ENCODE measurements at regions not wholly inside any gene's neighbourhood (a gene's known extent, or its start where the extent isn't known, plus 50 kb on each side); places are given as distances from the start of the nearest gene placed in this dataset.
A peak's percentile ranks its signal among the peaks of the same experiment; 100 is the strongest.

GRCh38 chr9:94159069-94159939 is 75.0 kb downstream of the PTPDC1 start:
- DNase-seq, result no peak

DNA sequence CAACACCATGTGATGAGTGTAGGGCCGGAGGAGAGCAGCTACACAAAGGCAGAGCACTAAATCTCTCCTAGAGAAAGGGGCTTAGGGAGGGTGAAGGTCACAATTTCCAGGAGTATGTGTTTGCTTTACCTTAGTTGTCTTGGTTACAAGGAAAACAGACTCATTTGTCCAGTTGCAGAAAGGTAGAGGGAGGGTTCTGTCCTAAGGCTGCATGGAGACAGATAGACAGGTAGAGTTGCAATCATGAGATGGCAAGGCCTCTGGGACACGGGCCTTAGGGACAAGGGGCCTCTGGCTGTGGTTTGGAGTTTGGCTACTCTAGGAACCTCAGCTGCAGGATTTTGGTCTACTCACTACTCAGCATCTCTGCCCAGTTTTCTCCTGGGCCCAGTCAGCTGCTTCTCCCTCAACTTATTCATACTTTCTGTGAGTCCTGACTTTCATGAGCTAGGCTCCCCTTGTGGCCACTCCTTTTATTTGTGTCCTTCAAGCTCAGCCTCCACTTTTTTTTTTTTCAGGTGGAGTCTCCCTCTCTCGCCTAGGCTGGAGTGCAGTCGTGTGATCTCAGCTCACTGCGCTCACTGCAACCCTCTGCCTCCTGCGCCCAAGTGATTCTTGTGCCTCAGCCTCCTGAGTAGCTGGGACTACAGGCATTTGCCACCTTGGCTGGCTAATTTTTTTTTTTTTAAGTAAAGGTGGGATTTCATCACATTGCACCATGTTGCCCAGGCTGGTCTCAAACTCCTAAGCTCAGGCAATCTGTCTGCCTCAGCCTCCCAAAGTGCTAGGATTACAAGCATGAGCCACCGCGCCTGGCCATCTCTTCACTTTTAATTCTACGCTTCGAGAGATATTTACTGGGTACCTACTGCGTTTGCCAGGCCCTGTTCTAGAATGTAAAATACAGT is 76.6 kb downstream of the PTPDC1 start:
- DNase-seq, result no peak

GRCh38 chr9:94161673-94162072 is 77.4 kb downstream of the PTPDC1 start:
- no peak for DNase-seq

DNA sequence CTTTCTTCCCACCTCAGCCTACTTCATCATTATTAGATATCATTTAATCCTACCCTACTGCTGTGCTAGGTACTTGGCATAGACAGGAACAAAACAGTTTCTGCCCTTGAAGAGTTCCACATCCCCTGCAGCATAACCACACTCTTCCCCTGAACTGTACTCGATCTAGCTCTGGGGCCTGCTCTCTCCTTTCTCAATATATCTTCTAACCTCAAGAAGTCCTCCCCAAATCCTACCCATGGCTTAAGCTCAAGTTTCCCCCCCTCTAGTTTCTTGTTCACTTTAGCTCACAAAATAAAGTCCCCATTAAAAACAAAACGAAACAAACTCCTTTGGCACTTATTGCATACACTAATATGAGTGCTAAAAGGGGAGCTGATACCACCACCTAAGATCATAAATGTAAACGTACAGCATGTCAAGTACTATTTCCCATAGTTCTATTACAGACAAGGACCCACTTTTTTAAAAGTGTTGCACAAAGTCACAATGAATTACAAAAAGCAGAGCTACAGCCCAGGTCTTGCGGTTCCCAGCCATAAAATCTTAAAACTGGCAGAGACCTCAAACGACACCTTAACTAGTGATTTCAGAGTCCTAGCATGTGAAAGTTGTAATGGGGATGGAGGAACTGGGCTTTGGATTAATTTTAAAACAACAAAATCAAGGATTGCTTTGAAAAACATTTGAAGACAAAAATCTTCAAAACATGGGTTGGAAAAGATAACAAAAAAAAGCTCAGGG is 80.7 kb downstream of the PTPDC1 start:
- no peak for DNase-seq

DNA sequence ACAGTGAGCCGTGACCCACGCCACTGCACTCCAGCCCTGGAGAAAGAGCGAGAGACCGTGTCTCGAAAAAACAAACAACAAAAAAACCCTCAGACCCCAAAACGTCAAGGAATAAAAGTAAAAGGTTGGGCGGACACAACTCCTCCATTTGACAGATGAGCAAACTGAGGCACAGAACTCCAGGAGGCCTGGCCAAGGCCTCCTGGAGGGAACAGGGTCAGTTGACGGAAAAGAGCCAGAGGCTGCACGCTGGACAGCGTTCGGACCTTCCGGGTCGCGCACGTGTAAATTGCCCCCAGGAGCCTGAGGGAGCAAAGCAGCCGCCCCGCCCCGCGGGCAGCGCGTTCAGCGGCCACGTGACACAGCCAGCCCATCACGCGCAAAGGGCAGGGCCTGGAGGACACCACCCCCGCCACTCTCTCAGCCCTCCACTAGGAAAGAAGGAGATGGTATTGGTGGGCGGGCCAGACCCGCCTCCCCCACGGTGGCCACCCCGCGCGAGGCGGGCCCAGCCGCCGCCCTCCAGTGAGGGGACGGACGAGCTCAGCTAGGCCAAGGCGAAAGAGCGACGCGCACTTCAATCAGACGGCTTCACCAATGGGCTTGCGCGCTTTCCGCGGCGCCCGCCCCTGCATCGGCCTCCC is 81.5 kb downstream of the PTPDC1 start:
- peak; percentile 99 for DNase-seq

DNA sequence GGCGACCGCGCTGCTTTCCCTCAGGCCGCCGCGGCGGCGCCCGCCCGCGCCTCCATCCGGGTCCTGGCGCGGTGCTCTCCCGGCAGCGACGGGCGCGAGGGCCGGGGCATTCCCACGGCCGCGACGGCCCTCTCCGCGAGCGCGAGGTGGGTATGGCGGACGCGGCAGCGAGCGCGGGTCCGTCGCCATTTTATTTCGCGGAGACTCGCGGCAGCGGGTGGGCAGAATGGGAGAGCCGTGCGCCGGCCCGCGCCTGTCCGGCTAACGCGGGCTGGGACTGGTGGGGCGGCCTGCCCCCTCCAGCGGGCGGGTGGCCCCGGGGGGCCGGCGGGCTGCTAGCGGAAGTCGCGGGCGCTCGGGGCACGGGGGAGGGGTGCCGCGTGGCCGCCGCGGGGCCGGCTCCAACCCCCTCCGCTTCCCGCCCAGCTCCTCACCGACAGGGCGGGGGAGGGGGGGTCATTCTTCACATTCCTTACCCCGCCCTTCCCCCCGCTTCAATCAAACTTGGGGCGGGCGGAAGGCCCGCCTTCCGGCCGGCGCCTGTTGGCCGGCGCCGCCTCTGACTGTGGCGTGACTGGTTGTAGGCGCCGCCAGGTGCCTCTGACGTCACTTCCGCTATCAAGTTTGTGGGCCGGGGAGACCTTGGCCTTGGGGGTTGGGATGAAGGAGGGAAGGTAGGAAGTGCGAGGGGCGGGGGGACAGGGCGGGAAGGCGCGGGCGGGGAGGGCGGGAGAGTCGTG is 82.1 kb downstream of the PTPDC1 start:
- DNase-seq, result peak; percentile 96

DNA sequence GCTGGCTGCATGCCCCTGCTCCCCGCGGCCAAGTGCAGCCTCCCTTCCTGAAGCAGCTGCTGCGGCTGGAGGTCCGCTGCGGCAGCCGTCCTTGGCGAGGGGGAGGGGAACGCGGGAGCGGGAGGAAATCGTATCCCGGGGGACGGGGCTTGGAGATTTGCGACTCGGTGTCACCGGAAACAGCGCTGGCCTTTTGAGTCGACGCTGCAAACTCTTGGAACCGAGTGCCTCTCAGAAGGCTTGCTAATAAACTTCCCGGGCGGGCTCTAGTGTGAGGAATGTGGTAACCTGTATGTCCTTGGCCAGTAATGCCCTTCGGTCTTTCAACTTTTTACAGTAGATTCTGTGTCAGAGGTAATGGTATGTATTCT is 82.7 kb downstream of the PTPDC1 start:
- DNase-seq, result no peak

DNA sequence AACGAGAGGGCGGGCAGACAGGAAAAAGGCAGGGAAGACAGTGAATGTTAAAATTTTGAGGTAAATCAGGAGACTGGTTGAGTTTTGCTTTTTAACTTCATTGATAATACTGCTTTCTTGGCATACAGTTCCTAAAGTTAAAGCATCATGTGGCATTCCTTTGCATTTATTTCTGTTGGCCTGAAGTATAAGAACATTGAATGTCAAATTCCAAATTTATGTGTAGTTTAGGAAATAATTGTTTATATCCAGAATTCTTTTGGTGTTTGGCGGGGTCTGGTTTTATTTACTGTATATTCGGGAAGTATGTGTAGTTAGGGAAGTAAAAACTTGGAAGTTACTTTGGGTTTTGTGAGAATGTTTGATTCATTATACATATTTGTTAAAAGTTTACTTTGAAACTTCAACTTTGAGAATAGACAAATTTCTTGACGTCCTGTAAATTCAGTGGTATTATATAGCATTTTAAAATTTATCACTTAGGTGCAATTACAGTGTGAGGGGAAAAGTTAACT is 83.2 kb downstream of the PTPDC1 start:
- no peak for DNase-seq

GRCh38 chr9:94168203-94169000 is 84.1 kb downstream of the PTPDC1 start:
- no peak for DNase-seq

DNA sequence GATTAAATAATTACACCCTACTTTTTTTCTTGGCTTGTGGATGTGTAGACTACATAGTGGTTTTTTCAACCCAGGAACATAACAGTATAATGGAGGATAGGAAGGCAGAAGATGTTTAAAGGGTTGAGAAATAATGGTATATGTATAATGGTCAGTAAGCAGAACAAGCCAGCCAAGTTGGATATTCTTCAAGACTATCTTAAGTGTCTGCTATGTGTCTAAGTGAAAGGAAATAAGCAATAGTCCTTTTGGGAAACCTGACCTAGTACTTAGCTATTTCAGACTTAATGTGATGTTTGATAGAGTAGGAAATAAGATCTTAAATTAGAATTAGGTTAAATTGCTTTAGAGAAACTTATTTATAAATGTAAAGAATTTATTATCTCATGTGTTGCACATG is 85.7 kb downstream of the PTPDC1 start:
- DNase-seq, result no peak

DNA sequence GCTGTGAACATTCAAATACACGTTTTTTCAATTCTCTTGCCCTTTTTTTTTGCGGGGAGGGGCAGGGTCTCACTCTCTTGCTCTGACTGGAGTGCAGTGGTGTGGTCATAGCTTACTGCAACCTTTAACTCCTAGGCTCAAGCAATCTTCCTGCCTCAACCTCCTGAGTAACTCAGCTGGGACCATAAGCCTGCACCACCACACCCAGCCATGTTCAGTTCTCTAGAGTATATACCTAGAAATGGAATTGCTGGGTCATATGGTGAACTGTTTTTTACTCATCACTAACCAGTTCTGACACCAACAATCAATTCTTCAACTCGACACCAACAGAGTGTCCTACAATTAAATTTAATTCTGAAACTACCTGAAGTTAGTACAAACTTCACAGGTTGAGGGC is 85.5 kb upstream of the ZNF169 start:
- no peak for DNase-seq

- DNase-seq, result no peak
Measured at GRCh38 chr9:94174164-94174563, 84.9 kb upstream of the ZNF169 start.

GRCh38 chr9:94175669-94176068 is 83.4 kb upstream of the ZNF169 start:
- DNase-seq, result no peak

DNA sequence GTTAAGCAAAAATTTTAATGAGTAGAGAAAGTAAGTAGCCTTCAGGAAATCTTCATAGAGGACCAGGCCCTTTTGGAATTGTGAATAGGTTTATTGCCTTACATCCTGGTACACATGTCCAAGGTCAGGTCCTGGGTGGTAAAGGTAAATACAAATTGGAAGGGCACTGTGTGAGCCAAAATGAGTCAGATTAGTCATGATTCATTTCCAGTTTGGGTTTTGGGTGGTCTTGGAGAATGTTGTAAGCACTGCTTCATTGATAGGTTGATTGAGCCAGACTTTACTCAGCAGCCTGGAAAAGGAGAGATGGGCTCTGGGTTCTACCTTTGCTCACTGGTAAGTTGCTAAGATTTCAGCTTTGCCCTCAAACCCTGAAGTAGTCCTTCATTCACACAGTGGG is 82.5 kb upstream of the ZNF169 start:
- no peak for DNase-seq

DNA sequence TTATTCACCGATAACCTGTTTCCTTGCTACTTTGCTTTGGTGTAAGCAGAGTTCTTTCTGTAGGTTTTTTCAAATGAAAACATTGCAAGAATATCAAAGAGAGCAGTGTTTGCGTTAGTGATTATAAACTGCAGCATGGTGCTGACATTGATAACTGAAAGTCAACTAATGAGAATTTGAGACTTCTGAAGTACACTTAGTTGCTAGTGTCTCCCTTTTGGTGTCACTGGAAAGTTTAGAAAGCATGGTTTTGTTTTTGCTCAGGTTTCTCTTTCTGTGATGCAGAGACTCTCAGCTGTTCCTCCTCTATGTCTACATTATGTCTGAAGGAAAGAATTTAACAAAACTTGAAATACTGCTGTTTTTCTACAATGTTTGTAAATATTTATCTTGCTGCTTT is 80.2 kb upstream of the ZNF169 start:
- DNase-seq, result no peak

GRCh38 chr9:94181408-94182181 is 77.5 kb upstream of the ZNF169 start:
- DNase-seq, result no peak

GRCh38 chr9:94182532-94182931 is 76.6 kb upstream of the ZNF169 start:
- DNase-seq, result no peak

DNA sequence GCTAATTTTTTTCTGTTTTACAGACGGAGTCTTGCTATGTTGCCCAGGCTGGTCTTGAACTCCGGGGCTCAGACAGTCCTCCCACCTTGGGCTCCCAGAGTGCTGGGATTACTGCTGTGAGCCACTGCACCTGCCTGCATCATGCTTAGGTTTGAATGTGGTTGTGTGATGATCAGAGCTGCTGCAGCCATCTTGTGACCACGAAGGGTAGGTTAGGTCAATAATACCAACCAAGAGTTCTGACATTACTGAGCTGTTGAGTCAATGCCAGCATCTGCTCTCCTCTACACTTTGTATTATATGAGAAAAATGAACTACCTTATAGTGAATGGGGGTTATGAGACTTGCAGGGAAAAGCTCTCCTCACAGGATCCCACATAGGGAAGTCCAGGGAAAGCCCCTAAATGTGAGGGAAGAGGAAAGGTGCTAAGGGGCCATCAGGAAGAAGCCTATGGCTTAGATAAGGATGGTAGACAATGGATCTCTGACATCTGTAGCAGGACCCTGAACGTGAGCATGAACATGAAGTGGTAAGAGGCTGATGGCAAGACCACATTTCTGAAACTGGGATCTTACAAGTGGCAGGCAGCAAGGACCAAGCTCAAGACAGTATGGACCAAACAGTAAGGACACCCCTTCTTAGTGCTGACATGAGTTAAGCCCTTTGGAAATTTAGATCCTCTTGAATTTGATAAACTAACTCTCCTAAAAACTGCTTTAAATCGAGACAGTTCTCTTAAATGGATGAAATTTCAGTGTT is 75.7 kb upstream of the ZNF169 start:
- DNase-seq, result no peak

- DNase-seq, result no peak
Measured at GRCh38 chr9:94188246-94188645, 70.9 kb upstream of the ZNF169 start.

All from CD4-positive, alpha-beta T cell treated with Interferon gamma for 1 hour (primary cell).